MM.1S (cell line): ENCODE measurements at regions not wholly inside any gene's neighbourhood (a gene's known extent, or its start where the extent isn't known, plus 50 kb on each side); places are given as distances from the start of the nearest gene placed in this dataset.

Source experiments
- DNase-seq: peaks from one replicate; pipeline ENCODE4 v3.0.0-alpha.2; 2015
- H2AFZ ChIP-seq: fragments of 300-600 bp; sonication (generic); 2 replicates; pipeline ENCODE4 v1.6.0; 2016; ENCODE audit warnings: antibody characterized with exemption, low read length
- H3F3A ChIP-seq: fragments of 300-600 bp; sonication (generic); 2 replicates; pipeline ENCODE4 v1.6.1; 2016; ENCODE audit warnings: mild to moderate bottlenecking, antibody characterized with exemption, low read length, moderate library complexity, mixed read lengths; ENCODE audit not compliant: insufficient read depth
- H3K27ac ChIP-seq: fragments of 300-600 bp; sonication (generic); 2 replicates; pipeline ENCODE4 v1.5.1; 2016; ENCODE audit warnings: mild to moderate bottlenecking, low read length
- H3K27me3 ChIP-seq: fragments of 300-600 bp; sonication (generic); replicated peaks from 2 replicates; pipeline ENCODE4 v1.6.0; 2016; ENCODE audit warnings: low read length; ENCODE audit not compliant: insufficient read depth
- H3K36me3 ChIP-seq: fragments of 300-600 bp; sonication (generic); replicated peaks from 2 replicates; pipeline ENCODE4 v1.6.1; 2016; ENCODE audit warnings: mild to moderate bottlenecking, low read length, mixed read lengths; ENCODE audit not compliant: insufficient read depth
- H3K4me1 ChIP-seq: fragments of 300-600 bp; sonication (generic); 2 replicates; pipeline ENCODE4 v1.6.1; 2016; ENCODE audit warnings: low read length, mixed read lengths
- H3K4me2 ChIP-seq: fragments of 300-600 bp; sonication (generic); 2 replicates; pipeline ENCODE4 v1.6.0; 2016; ENCODE audit warnings: low read depth, low read length
- H3K4me3 ChIP-seq: fragments of 300-600 bp; sonication (generic); 2 replicates; pipeline ENCODE4 v1.5.1; 2016; ENCODE audit warnings: low read length, mixed read lengths
- H3K79me2 ChIP-seq: fragments of 300-600 bp; sonication (generic); 2 replicates; pipeline ENCODE4 v1.6.1; 2016; ENCODE audit warnings: mixed run types, low read length, mixed read lengths
- H3K9ac ChIP-seq: fragments of 300-600 bp; sonication (generic); 2 replicates; pipeline ENCODE4 v1.6.1; 2016; ENCODE audit warnings: low read length, mixed read lengths
- H3K9me2 ChIP-seq: fragments of 300-600 bp; sonication (generic); replicated peaks from 2 replicates; pipeline ENCODE4 v1.6.1; 2016; ENCODE audit warnings: mild to moderate bottlenecking, low read length, mixed read lengths; ENCODE audit not compliant: insufficient read depth
- H3K9me3 ChIP-seq: fragments of 300-600 bp; sonication (generic); replicated peaks from 2 replicates; pipeline ENCODE4 v1.6.1; 2016; ENCODE audit warnings: mild to moderate bottlenecking, low read length, mixed read lengths; ENCODE audit not compliant: insufficient read depth
- H4K20me1 ChIP-seq: fragments of 300-600 bp; sonication (generic); 2 replicates; pipeline ENCODE4 v1.6.1; 2016; ENCODE audit warnings: mild to moderate bottlenecking, low read length, moderate library complexity, mixed read lengths; ENCODE audit not compliant: insufficient read depth
- CTCF ChIP-seq: fragments of 300-600 bp; sonication (generic); IDR thresholded peaks from 2 replicates; pipeline ENCODE4 v1.5.1; 2016; ENCODE audit warnings: antibody characterized with exemption, low read length, mixed read lengths
- EZH2 ChIP-seq: fragments of 300-600 bp; sonication (generic); optimal IDR thresholded peaks from 2 replicates; pipeline ENCODE3; 2017; ENCODE audit warnings: low read depth, mild to moderate bottlenecking, antibody characterized with exemption, low read length, mixed read lengths
- EZH2phosphoT487 ChIP-seq: fragments of 300-600 bp; sonication (generic); IDR thresholded peaks from 2 replicates; pipeline ENCODE4 v1.6.1; 2018; ENCODE audit warnings: antibody characterized with exemption, low read length

GRCh38 chr5:32504329-32504988 is 59.9 kb upstream of the ZFR start:
- Histone ChIP-seq H3K4me1 (peaks cover 33% of the 10 kb centered on the region), H3K27ac (peak overlapping the region; percentile 39; the same call in 1 of the 2 replicates), H3K36me3 (no peaks in the 10 kb centered on the region), H3K27me3 (no peaks in the 10 kb centered on the region), H3F3A (peaks cover 12% of the 10 kb centered on the region), H3K4me3 (no peak overlapping the region), H3K79me2 (no peaks in the 10 kb centered on the region), H4K20me1 (no peaks in the 10 kb centered on the region), H3K9ac (no peak overlapping the region), H3K9me2 (no peaks in the 10 kb centered on the region), H3K4me2 (peak overlapping the region; percentile 21; the same call in 1 of the 2 replicates), H2AFZ (0 out of 2 replicates have a peak overlapping the region, but pooled peaks have one; percentile 9), H3K9me3 (no peaks in the 10 kb centered on the region)
- DNase-seq, result no peak
- no peak for TF ChIP-seq EZH2
- no peak for TF ChIP-seq EZH2phosphoT487
- TF ChIP-seq CTCF, result no peak

GRCh38 chr5:32503261-32503660 is 58.7 kb upstream of the ZFR start:
- H3K4me3 ChIP-seq, result no peak overlapping the region
- no peaks in the 10 kb centered on the region for H3K9me2 ChIP-seq
- H4K20me1 ChIP-seq, result no peaks in the 10 kb centered on the region
- H3K36me3 ChIP-seq, result no peaks in the 10 kb centered on the region
- no peak for DNase-seq
- H3K27me3 ChIP-seq, result no peaks in the 10 kb centered on the region
- no peak overlapping the region for H3K27ac ChIP-seq
- H3K4me1 ChIP-seq, result peaks cover 33% of the 10 kb centered on the region
- no peak overlapping the region for H3K9ac ChIP-seq
- H2AFZ ChIP-seq, result no peak overlapping the region
- H3K4me2 ChIP-seq, result no peak overlapping the region
- peaks cover 12% of the 10 kb centered on the region for H3F3A ChIP-seq
- H3K9me3 ChIP-seq, result no peaks in the 10 kb centered on the region
- TF ChIP-seq CTCF (no peak), EZH2 (no peak), EZH2phosphoT487 (no peak)
- no peaks in the 10 kb centered on the region for H3K79me2 ChIP-seq

DNA sequence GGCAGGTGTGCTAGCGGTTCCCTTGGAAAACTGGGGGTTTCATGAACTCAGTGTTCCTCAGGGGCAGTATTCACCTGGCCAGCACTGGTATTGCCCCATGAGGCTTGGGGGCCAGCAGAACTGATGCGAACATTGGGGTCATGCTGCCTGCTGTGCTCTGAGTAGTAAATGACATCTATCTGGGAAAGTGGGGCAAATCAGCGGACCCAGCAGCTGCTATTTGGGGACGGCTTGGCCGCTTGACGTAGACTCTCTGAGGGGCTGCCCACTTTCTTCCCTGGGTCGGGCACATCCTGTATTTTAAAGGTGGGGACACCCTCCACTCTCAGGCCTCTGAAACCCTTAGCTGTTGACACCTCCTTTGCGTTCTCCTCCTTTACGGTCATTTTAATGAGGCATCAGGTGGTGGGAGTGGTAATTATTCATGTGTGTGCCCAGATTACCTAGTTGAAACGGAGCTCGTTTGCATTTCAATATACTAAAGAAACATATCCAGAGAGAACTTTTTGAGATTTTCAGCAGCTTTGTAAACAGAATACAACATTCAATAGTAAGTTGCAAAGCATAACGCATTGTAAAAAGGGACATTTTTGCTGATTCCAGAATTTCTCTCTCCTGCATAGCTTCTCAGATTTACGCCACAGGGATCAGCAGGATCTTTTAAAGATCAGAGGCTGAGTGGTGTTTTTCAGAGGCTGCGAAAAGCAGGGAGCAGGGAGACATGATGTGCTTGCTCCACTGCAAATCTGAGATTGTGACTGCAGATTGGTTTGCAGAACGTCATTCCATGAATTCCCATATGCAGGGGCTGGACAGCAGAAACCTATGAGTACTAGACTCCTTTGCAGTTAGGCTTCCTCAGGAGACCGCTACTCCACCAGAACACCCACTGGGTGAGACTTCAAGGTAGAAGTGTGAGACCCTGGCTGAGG is 56.8 kb upstream of the ZFR start:
- H3K9me2 ChIP-seq, result no peaks in the 10 kb centered on the region
- TF ChIP-seq EZH2phosphoT487 (no peak), EZH2 (no peak), CTCF (no peak)
- no peaks in the 10 kb centered on the region for H3K36me3 ChIP-seq
- H2AFZ ChIP-seq, result no peak overlapping the region
- H3K27ac ChIP-seq, result no peak overlapping the region
- peaks cover 12% of the 10 kb centered on the region for H3F3A ChIP-seq
- no peak overlapping the region for H3K4me2 ChIP-seq
- H3K27me3 ChIP-seq, result no peaks in the 10 kb centered on the region
- H3K9ac ChIP-seq, result no peak overlapping the region
- no peak for DNase-seq
- H3K9me3 ChIP-seq, result no peaks in the 10 kb centered on the region
- peaks cover 30% of the 10 kb centered on the region for H3K4me1 ChIP-seq
- no peaks in the 10 kb centered on the region for H3K79me2 ChIP-seq
- H3K4me3 ChIP-seq, result no peak overlapping the region
- H4K20me1 ChIP-seq, result no peaks in the 10 kb centered on the region
